Endothelial cell of umbilical vein (primary cell): ENCODE measurements at regions not wholly inside any gene's neighbourhood (a gene's known extent, or its start where the extent isn't known, plus 50 kb on each side); places are given as distances from the start of the nearest gene placed in this dataset.

Source experiments
- BruUV-seq: library from RNA; stranded (reverse); fragments of 400-500 nt; replicated peaks from 2 replicates; lab custom pipeline; 2021; lab: Mats Ljungman, UMichigan
- CTCF ChIA-PET: fragments of 300-600, 350-600 bp; sonication (Branson Sonifier 250); formaldehyde crosslinking; loops from one replicate; lab custom pipeline; 2021; ENCODE audit warnings: antibody characterized with exemption, inconsistent platforms; lab: Charles Lee
- POLR2A ChIA-PET: fragments of 300-600, 350-600 bp; sonication (Branson Sonifier 250); formaldehyde crosslinking; loops from one replicate; lab custom pipeline; 2021; ENCODE audit warnings: antibody characterized with exemption, inconsistent platforms; lab: Charles Lee
- DNase-seq: peaks from one replicate; pipeline ENCODE4 v3.0.0-alpha.2; 2011; ENCODE audit warnings: low read depth, low spot score
- FAIRE-seq: peaks from 2 replicates; lab custom pipeline; 2011; peaks lifted over from hg19 to GRCh38; lab: Jason Lieb, UNC
- H2AFZ ChIP-seq: 2 replicates; pipeline ENCODE4 v1.6.0; 2012; ENCODE audit warnings: low read depth, low read length, control low read depth, inconsistent platforms
- H3K27ac ChIP-seq: 2 replicates; pipeline ENCODE4 v1.5.1; 2011; ENCODE audit warnings: low read depth, mild to moderate bottlenecking, control low read depth, low read length, moderate library complexity; ENCODE audit not compliant: insufficient read depth
- H3K27me3 ChIP-seq, 2 experiments: 2 replicates each; pipeline versions ENCODE4 v1.6.0 to v1.6.1; 2011; ENCODE audit warnings: low read length in 2 of 2, mixed read lengths in 1 of 2; ENCODE audit not compliant: control insufficient read depth in 2 of 2, insufficient read depth in 2 of 2
- H3K36me3 ChIP-seq, 2 experiments: 2 replicates in 1 of 2; 3 replicates in 1 of 2; pipeline ENCODE4 v1.5.1; 2011; ENCODE audit warnings: low read length in 2 of 2, mild to moderate bottlenecking in 1 of 2, moderate library complexity in 1 of 2; ENCODE audit not compliant: control insufficient read depth in 2 of 2, insufficient read depth in 2 of 2; ENCODE audit errors: extremely low read depth in 1 of 2
- H3K4me1 ChIP-seq: 3 replicates; pipeline ENCODE4 v1.5.1; 2011; ENCODE audit warnings: mild to moderate bottlenecking, low read length; ENCODE audit not compliant: control insufficient read depth, insufficient read depth; ENCODE audit errors: extremely low read depth
- H3K4me2 ChIP-seq: 2 replicates; pipeline ENCODE4 v1.6.1; 2011; ENCODE audit warnings: low read length, control low read depth, mixed read lengths; ENCODE audit not compliant: insufficient read depth
- H3K4me3 ChIP-seq, 3 experiments: fragments of 200-600 bp in 1 of 3; sonication (generic), shearing (Covaris generic) in 1 of 3; replicated peaks in 1 of 3; 2 replicates each; pipeline ENCODE4 v1.5.1; 2011 to 2016; ENCODE audit warnings: control low read depth in 3 of 3, low read length in 3 of 3, mild to moderate bottlenecking in 2 of 3, inconsistent platforms in 1 of 3, low read depth in 1 of 3, moderate library complexity in 1 of 3; ENCODE audit not compliant: insufficient read depth in 1 of 3
- H3K79me2 ChIP-seq: 2 replicates; pipeline ENCODE4 v1.6.0; 2012; ENCODE audit warnings: low read length, inconsistent platforms; ENCODE audit not compliant: control insufficient read depth, insufficient read depth
- H3K9ac ChIP-seq: replicated peaks from 2 replicates; pipeline ENCODE3; 2011; ENCODE audit warnings: low read length, control low read depth; ENCODE audit not compliant: insufficient read depth; ENCODE audit errors: extremely low read depth
- H3K9me1 ChIP-seq: replicated peaks from 3 replicates; pipeline ENCODE4 v1.6.0; 2011; ENCODE audit warnings: mild to moderate bottlenecking, low read length; ENCODE audit not compliant: control insufficient read depth, insufficient read depth; ENCODE audit errors: extremely low read depth
- H3K9me3 ChIP-seq: replicated peaks from 2 replicates; pipeline ENCODE4 v1.5.1; 2012; ENCODE audit warnings: low read length, inconsistent platforms; ENCODE audit not compliant: control insufficient read depth, insufficient read depth
- H4K20me1 ChIP-seq: replicated peaks from 2 replicates; pipeline ENCODE3; 2011; ENCODE audit warnings: mild to moderate bottlenecking, low read length; ENCODE audit not compliant: control insufficient read depth, insufficient read depth; ENCODE audit errors: extremely low read depth
- EZH2 ChIP-seq: IDR thresholded peaks from 2 replicates; pipeline ENCODE4 v1.6.1; 2012; ENCODE audit warnings: borderline replicate concordance, low read depth, mild to moderate bottlenecking, moderate library complexity, low read length, inconsistent platforms; ENCODE audit not compliant: severe bottlenecking
- FOS ChIP-seq: IDR thresholded peaks from 2 replicates; pipeline ENCODE4 v1.6.1; 2011; ENCODE audit warnings: mild to moderate bottlenecking, low read length, moderate library complexity, borderline replicate concordance; ENCODE audit not compliant: insufficient read depth
- GATA2 ChIP-seq: IDR thresholded peaks from 2 replicates; pipeline ENCODE4 v1.7.0; 2011; ENCODE audit warnings: low read depth, mild to moderate bottlenecking, moderate library complexity, mixed read lengths, low read length; ENCODE audit not compliant: insufficient read length, insufficient read depth
- JUN ChIP-seq: IDR thresholded peaks from 2 replicates; pipeline ENCODE4 v1.6.1; 2011; ENCODE audit warnings: borderline replicate concordance, low read depth; ENCODE audit not compliant: insufficient read length, insufficient read depth
- MYC ChIP-seq: IDR thresholded peaks from one replicate; pipeline ENCODE4 v1.6.1; 2011; ENCODE audit warnings: mild to moderate bottlenecking, low read depth, low read length
- POLR2A ChIP-seq: IDR thresholded peaks from 2 replicates; pipeline ENCODE4 v1.6.1; 2012; ENCODE audit warnings: low read depth, mild to moderate bottlenecking, control low read depth, low read length
- POLR2AphosphoS5 ChIP-seq: IDR thresholded peaks from 2 replicates; pipeline ENCODE4 v1.6.1; 2012; ENCODE audit warnings: low read depth, mild to moderate bottlenecking, control low read depth, low read length, moderate library complexity; ENCODE audit not compliant: insufficient read depth
- dilution Hi-C: fragments of 300-500 bp; cut with MboI; formaldehyde crosslinking; loops from one replicate; pipeline ENCODE4 v1.15.0; 2019; ENCODE audit warnings: low sequenced_read_pairs; ENCODE audit not compliant: extremely low pct_ligation_motif_present
- intact Hi-C: fragments of 100-400 bp; cut with micrococcal nuclease; formaldehyde crosslinking; loops from one replicate; pipeline ENCODE4 v1.10.0; 2022
- TF ChIP-seq, protein P1 (sequence below): IDR thresholded peaks from 2 replicates; pipeline ENCODE4 v1.6.1; 2011; ENCODE audit not compliant: insufficient read depth, insufficient read length

GRCh38 chr15:36067483-36068274 lies 511.7 kb upstream of the CDIN1 start:
- CTCF ChIA-PET, result interaction anchor here (0.8 to 0.9 kb wide), 2 partner anchors 12 to 16 kb away, joined by 3 read pairs; no protein-coding TSS in a partner anchor
- no peaks in the 10 kb centered on the region for H3K9me3 ChIP-seq
- BruUV-seq, result no TSS peak
- DNase-seq (no peak), FAIRE-seq (no peak)
- TF ChIP-seq POLR2A, result no peak
- TF ChIP-seq POLR2AphosphoS5, result no peak
- no peak for TF ChIP-seq EZH2
- TF ChIP-seq FOS, result no peak
- TF ChIP-seq JUN, result no peak
- TF ChIP-seq MYC, result no peak
- TF ChIP-seq, protein P1, sequence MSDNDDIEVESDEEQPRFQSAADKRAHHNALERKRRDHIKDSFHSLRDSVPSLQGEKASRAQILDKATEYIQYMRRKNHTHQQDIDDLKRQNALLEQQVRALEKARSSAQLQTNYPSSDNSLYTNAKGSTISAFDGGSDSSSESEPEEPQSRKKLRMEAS, result no peak
- TF ChIP-seq GATA2, result no peak
- dilution Hi-C loops (no loop called here), intact Hi-C loops (no loop called here)
- H4K20me1 ChIP-seq, result no peaks in the 10 kb centered on the region
- H3K27ac ChIP-seq, result no peak overlapping the region
- POLR2A ChIA-PET, result no interaction called here
- H3K27me3 ChIP-seq, result no peaks in the 10 kb centered on the region
- H3K9me1 ChIP-seq, result no peaks in the 10 kb centered on the region
- no peaks in the 10 kb centered on the region for H3K4me1 ChIP-seq
- no peaks in the 10 kb centered on the region for H3K79me2 ChIP-seq
- no peaks in the 10 kb centered on the region for H3K36me3 ChIP-seq
- no peak overlapping the region for H3K9ac ChIP-seq
- no peak overlapping the region for H3K4me3 ChIP-seq
- H2AFZ ChIP-seq, result no peak overlapping the region
- H3K4me2 ChIP-seq, result no peak overlapping the region
